MV-4-11 (cell line): ENCODE measurements at regions not wholly inside any gene's neighbourhood (a gene's known extent, or its start where the extent isn't known, plus 50 kb on each side); places are given as distances from the start of the nearest gene placed in this dataset.
A peak's percentile ranks its signal among the peaks of the same experiment; 100 is the strongest.

ENCODE experiments used
- DNase-seq: peaks from one replicate; lab custom pipeline; 2025; lab: John Stamatoyannopoulos, UW

GRCh38 chr3:70840106-70840870, 527.9 kb upstream of the MDFIC2 start:
- no peak for DNase-seq

GRCh38 chr3:70833239-70833960, 521.0 kb upstream of the MDFIC2 start:
- DNase-seq = peak; percentile 73

GRCh38 chr3:70832834-70833205, 520.4 kb upstream of the MDFIC2 start:
- no peak for DNase-seq

- DNase-seq = peak; percentile 22
Observed at GRCh38 chr3:70832089-70832833, 519.8 kb upstream of the MDFIC2 start.

GRCh38 chr3:70829092-70829491, 516.7 kb upstream of the MDFIC2 start:
- DNase-seq = no peak

- no peak for DNase-seq
Observed at GRCh38 chr3:70824773-70825172, 512.3 kb upstream of the MDFIC2 start.

- DNase-seq = no peak
Observed at GRCh38 chr3:70824078-70824477, 511.6 kb upstream of the MDFIC2 start.

- DNase-seq = no peak
Observed at GRCh38 chr3:70823622-70824021, 511.2 kb upstream of the MDFIC2 start.

GRCh38 chr3:70822669-70823068, 510.2 kb upstream of the MDFIC2 start:
- DNase-seq = no peak

- DNase-seq = no peak
Observed at GRCh38 chr3:70821602-70822001, 509.2 kb upstream of the MDFIC2 start.

GRCh38 chr3:70820397-70820796, 508.0 kb upstream of the MDFIC2 start:
- no peak for DNase-seq

- DNase-seq = no peak
Observed at GRCh38 chr3:70818145-70818544, 505.7 kb upstream of the MDFIC2 start.

- no peak for DNase-seq
Observed at GRCh38 chr3:70816346-70816745, 503.9 kb upstream of the MDFIC2 start.

GRCh38 chr3:70815817-70816216, 503.4 kb upstream of the MDFIC2 start:
- no peak for DNase-seq

- no peak for DNase-seq
Observed at GRCh38 chr3:70813311-70813710, 500.9 kb upstream of the MDFIC2 start.

GRCh38 chr3:70811880-70812279, 499.4 kb upstream of the MDFIC2 start:
- DNase-seq = peak; percentile 37

GRCh38 chr3:70808881-70809280, 496.4 kb upstream of the MDFIC2 start:
- no peak for DNase-seq

GRCh38 chr3:70806556-70806955, 494.1 kb upstream of the MDFIC2 start:
- DNase-seq = no peak

- DNase-seq = no peak
Observed at GRCh38 chr3:70806021-70806420, 493.6 kb upstream of the MDFIC2 start.

GRCh38 chr3:70805061-70805889, 492.8 kb upstream of the MDFIC2 start:
- DNase-seq = no peak

- no peak for DNase-seq
Observed at GRCh38 chr3:70803891-70804290, 491.5 kb upstream of the MDFIC2 start.

- no peak for DNase-seq
Observed at GRCh38 chr3:70803319-70803718, 490.9 kb upstream of the MDFIC2 start.
